HK-2 (cell line): ENCODE measurements at regions not wholly inside any gene's neighbourhood (a gene's known extent, or its start where the extent isn't known, plus 50 kb on each side); places are given as distances from the start of the nearest gene placed in this dataset.
A peak's percentile ranks its signal among the peaks of the same experiment; 100 is the strongest.

Experiments
- DNase-seq: peaks from one replicate; pipeline ENCODE4 v3.0.0-alpha.2; 2018; ENCODE audit not compliant: unreplicated experiment

DNA sequence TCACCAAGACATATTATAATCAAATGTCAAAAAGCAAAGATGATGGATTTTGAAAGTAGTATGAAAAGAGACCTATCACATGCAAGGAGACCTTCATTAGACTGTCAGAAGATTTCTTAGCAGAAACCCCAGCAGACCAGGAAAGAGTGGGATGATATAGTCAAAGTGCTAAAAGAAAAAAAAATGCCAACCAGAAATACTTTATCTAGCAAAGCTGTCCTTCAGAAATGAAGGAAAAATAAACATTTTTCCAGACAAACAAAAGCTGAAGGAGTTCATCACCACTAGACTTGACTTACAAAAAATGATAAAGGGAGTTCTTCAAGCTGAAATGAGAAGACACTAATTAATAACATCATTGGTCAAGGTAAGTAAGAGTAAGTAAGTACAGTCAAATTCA lies 251.2 kb upstream of the SASH1 start:
- DNase-seq, result no peak

- no peak for DNase-seq
Measured at GRCh38 chr6:148103436-148103835, 239.2 kb upstream of the SASH1 start.

- no peak for DNase-seq
Measured at GRCh38 chr6:148104131-148104530, 238.5 kb upstream of the SASH1 start.

GRCh38 chr6:148105695-148106094 lies 236.9 kb upstream of the SASH1 start:
- DNase-seq, result no peak

- no peak for DNase-seq
Measured at GRCh38 chr6:148107911-148108310, 234.7 kb upstream of the SASH1 start.

DNA sequence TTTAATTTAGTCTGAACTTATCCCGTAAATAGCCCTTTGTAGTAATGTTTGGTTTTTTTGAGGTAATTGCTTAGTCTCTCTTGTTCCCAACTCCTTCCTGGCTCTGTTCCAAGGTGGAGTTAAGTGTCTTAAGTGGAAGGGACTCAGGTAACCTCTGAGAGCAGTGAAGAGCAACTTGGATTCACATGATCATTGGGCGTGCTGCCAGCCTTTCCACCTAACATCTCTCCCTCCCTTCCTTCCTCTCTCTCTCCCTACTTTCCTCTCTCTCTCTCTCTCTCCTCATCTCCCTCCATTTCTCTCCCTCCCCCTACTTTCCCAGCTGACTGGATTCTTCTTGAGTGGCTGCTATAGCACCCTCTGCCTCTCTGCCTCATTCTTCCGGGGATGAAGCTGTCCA lies 232.9 kb upstream of the SASH1 start:
- no peak for DNase-seq

DNA sequence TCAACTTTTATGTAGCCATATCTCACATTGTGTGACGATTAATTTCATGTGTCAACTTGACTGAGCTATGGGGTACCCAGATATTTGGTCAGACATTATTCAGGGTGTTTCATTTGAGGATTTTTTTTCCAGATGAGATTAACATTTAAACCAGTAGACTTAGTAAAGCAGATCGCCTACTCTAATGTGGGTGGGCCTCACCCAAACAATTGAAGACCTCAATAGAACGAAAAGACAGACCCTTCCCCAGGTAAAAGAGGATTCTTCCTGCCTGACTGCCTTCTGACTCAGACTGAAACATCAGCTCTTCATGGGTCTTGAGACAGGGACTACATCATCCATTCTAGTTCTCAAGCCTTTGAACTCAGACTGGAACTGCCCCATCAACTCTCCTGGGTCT lies 231.7 kb upstream of the SASH1 start:
- no peak for DNase-seq

- no peak for DNase-seq
Measured at GRCh38 chr6:148112851-148113319, 229.8 kb upstream of the SASH1 start.

GRCh38 chr6:148116001-148116400 lies 226.6 kb upstream of the SASH1 start:
- DNase-seq, result no peak

GRCh38 chr6:148118244-148118643 lies 224.4 kb upstream of the SASH1 start:
- DNase-seq, result no peak

- no peak for DNase-seq
Measured at GRCh38 chr6:148128014-148128730, 214.5 kb upstream of the SASH1 start.

- DNase-seq, result no peak
Measured at GRCh38 chr6:148134592-148134991, 208.0 kb upstream of the SASH1 start.

GRCh38 chr6:148136586-148136985 lies 206.1 kb upstream of the SASH1 start:
- no peak for DNase-seq

DNA sequence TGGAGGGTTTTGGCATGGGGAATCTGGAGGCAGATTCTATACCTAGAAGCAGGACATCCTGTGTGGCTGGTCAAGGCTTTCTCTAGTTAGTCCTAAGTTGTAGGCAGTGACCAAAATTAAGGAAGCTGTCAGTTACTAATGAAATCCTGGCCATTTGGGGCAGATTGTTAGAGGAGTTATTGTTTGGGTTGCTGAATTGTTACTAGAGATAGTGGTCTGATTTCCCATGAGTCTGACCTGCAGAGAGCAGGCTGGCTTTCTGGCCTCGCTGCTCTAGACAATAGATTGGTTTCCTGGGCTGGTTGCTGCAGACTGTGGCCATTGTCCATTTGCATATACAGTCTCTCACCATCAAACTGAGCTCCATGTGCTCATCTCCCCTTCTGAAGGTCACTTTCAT lies 205.0 kb upstream of the SASH1 start:
- DNase-seq, result no peak

- DNase-seq, result no peak
Measured at GRCh38 chr6:148138573-148138972, 204.1 kb upstream of the SASH1 start.

- DNase-seq, result no peak
Measured at GRCh38 chr6:148140772-148141557, 201.7 kb upstream of the SASH1 start.

DNA sequence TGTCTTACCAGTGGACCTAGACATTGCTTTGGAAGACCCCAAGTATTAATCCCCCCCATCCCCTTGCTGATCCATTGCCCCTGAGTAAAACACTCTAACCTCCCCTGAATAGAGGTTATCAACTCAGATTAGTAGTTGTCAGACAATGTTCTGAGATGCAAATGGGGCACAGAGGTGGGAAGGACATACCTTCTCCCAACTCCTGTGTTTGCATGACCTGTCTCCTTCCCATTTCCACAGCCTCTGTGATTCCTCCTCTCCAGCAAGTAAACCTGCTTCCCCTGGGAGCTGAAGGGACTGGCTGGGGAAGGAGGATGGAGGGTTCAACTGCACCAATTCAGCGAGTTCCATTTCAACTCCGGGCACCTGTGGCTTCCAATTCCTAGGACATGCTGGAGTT lies 199.8 kb upstream of the SASH1 start:
- DNase-seq, result no peak

GRCh38 chr6:148143771-148144170 lies 198.9 kb upstream of the SASH1 start:
- no peak for DNase-seq

DNA sequence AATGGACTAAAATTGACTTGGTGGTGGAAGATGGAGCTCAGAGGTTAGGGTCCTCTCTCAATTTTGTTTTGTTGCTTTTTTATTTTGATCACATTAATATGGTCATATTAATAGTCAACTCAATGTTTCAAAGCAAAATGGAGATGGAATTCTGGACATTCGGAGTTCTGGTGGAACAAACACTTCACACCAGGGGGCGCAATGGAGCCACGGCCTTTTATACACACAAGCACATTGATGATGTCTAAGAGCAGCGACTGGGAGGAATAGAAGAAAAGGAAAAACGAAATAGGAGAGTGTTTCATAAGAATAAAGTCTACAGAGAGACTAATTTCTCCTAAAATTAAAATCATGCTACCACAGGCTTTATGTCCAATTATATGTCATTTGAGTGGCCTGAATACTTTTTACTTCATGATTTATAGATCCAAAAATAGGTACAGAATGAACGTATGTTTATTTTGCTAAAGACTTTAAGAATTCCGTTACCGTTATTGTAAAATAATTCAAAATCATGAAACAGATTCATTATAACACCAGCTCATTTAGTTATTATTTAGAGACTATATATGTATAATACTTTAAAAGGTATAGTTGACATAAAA lies 197.6 kb upstream of the SASH1 start:
- peak; percentile 61 for DNase-seq

- no peak for DNase-seq
Measured at GRCh38 chr6:148146717-148147462, 195.7 kb upstream of the SASH1 start.

GRCh38 chr6:148147463-148147830 lies 195.2 kb upstream of the SASH1 start:
- no peak for DNase-seq
